HG03439 (cell line): ENCODE measurements at regions not wholly inside any gene's neighbourhood (a gene's known extent, or its start where the extent isn't known, plus 50 kb on each side); places are given as distances from the start of the nearest gene placed in this dataset.
"Not testable (repeated sequence)": the region's sequence is repeated elsewhere in the genome, so short reads cannot be mapped to it uniquely, and the experiment has no call there.

Experiments used
- ATAC-seq: cut with Tn5 transposase; IDR thresholded peaks from one replicate; pipeline ENCODE4 v1.9.1; 2021; ENCODE audit warnings: mild to moderate bottlenecking, moderate library complexity; ENCODE audit not compliant: unreplicated experiment

GRCh38 chr6:21333715-21334114, 259.8 kb upstream of the SOX4 start:
- ATAC-seq = no peak

GRCh38 chr6:21334651-21335050, 258.9 kb upstream of the SOX4 start:
- ATAC-seq = no peak

DNA sequence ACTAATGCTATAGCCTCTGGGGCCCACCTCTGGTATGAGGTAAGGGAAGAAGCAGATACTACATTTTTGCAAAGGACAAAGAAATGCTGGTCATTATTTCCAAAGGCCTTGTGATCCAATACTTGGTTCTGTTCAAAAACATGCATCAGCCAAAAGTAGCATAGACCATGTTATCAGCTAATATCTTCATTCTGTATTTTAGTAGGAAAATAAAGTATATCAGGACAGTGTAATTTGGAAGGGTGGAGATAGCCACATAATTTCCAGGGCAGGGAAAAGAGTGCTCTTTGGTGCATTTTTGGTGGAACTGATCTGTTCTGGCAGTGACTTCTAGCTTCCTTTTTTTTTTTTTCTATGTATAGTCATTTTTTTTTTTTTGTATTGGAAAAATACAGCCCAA, 258.0 kb upstream of the SOX4 start:
- no peak for ATAC-seq

- ATAC-seq = no peak
Measured at GRCh38 chr6:21337263-21337662, 256.3 kb upstream of the SOX4 start.

- no peak for ATAC-seq
Measured at GRCh38 chr6:21340573-21340972, 253.0 kb upstream of the SOX4 start.

- no peak for ATAC-seq
Measured at GRCh38 chr6:21341910-21342309, 251.6 kb upstream of the SOX4 start.

- no peak for ATAC-seq
Measured at GRCh38 chr6:21342501-21342900, 251.1 kb upstream of the SOX4 start.

DNA sequence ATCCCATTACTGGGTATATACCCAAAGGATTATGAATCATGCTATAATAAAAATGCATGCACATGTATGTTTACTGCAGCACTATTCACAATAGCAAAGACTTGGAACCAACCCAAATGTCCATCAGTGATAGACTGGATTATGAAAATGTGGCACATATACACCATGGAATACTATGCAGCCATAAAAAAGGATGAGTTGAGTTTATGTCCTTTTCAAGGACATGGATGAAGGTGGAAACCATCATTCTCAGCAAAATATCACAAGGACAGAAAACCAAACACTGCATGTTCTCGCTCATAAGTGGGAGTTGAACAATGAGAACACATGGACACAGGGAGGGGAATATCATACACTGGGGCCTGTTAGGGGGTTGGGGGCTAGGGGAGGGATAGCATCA, 247.8 kb upstream of the SOX4 start:
- not testable (repeated sequence) for ATAC-seq

DNA sequence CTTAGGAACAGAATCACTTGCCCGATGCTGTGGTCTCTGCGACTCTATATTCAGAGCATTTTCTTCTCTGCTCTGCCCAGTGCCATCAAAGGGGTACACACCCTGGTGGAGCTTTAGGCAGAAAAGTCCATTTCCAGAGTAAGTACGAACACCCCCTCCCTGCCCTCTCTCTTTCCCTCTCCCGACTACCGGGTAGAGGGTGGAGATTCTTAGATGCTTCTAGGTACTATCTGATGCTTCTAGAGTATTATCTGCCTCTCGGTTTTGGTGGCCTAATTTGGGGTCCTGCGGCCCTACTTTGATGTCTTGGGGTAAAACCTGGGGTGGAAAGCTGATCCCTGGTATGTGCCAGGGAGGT, 245.4 kb upstream of the SOX4 start:
- ATAC-seq = no peak

DNA sequence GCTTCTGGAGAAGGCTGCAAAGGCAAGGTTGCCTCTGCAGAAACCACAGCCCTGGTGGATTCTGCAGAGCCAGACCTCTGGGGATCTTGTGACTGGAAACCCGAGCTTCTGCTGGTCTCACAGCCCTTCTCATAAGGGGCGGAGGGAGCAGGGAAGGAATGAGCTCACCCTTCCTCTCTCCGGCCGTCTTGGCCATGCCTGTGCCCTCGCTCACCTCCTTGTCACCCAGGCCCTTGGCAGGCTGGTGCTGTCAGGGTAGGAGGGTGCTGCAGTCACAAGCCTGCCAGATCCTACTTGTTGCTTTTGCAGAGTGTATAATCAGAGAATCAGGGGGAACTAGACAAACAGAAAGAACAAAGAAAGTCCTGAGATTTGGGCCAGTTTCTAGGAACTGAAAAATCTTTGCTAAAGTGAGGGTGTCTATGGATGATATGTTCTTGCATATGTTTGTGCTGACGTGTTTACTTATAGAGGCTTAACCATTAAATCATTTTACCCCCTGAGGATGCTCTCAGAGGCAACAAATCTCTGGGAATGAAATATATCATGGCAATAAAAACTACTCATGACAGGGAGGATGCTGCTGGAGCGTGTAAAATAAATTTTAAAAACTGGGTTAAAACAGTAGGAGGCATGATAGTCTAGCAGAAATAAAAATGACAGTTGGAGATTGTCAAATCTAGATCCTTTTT, 244.9 kb upstream of the SOX4 start:
- ATAC-seq = no peak

DNA sequence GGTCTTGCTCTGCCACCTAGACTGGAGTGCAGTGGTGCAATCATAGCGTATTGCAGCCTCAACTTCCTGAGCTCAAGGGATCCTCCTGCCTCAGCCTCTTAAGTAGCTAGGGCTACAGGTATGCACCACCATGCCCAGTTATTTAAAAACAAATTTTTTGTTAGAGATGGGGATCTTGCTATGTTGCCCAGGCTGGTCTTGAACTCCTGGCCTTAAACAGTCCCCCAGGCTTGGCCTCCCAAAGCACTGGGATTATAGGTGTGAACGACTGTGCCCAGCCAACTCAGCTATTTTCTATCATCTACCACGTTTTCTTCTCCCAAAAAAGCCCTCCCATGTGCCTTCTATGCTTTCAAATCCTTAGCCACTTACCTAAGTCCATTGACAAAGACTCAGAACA, 243.7 kb upstream of the SOX4 start:
- no peak for ATAC-seq

DNA sequence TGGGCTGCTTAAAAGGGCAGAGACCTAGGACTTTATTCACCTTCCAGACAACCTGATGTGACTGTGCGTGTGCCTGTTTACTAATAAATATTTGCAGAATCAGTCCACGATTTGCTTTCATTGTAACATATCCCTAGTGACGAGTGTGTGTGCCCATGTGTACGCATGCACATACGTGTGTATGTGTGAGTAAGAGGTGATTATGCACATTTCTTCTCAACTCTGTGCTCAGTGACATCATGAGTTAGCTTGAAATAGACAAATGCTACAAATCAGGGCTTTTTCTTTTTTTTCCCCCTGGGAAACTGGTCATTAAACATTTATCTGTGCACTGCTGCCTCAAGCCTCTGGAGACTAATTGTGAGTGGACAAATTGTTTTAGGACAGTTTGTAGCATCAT, 242.6 kb upstream of the SOX4 start:
- ATAC-seq = no peak

DNA sequence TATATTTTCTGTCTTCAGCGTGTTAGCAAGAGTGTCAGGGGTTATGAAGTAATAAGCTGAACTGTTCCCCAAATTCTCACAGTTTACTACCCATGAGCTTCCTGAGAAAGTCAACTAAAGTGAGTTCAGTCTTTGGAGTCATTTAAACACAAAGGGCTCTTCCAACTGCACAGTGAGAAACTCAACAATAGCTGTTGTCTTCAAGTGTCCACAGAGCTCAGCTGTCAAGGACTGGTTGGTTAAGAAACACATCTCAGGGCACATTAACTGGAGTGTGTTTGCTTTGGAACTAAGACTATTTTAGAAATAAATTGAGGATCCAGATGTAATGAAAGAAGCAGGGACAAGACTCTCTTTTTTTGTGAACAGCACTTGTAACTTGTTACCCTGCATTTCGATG, 241.4 kb upstream of the SOX4 start:
- ATAC-seq = no peak

DNA sequence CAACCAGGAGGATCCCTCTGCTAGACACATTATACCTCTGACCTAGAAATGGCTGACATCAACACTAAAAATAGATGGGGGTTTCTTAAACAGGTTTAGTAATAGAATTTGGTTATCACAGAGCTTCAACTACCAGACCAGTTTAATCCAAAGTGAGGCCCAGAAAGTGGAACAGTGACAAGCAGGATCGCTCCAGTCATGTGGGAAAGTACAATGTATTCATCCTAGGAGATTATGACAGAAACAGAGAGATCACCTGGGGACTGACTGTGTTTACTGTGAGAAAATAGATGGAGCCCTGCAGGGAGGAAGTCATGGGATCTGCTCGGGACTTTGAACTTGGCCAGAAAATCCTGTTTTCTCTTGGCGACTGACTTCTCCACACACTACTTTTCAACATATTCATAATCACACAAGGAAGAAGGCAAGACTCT, 238.7 kb upstream of the SOX4 start:
- no peak for ATAC-seq

GRCh38 chr6:21355638-21356037, 237.9 kb upstream of the SOX4 start:
- no peak for ATAC-seq

GRCh38 chr6:21357262-21357661, 236.3 kb upstream of the SOX4 start:
- no peak for ATAC-seq

GRCh38 chr6:21359926-21360325, 233.6 kb upstream of the SOX4 start:
- ATAC-seq = no peak

DNA sequence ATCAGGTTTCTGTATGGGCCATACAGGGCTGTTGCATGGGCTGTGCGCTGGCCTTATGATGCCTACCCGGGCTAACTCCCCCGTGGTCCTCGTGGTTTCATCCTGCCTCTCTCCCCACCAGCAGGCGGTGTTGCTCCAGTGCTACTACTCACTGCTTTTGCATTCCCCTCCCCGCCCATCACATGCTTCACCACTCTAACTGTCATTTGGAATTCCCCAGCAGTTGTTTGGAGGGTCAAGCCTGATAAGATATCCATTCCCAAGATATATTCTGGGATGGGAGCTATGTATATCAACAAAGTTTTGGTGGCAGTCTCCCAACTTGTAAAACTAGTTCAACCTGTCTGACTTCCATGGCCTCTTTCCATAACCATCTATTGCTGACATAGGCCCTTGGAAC, 233.2 kb upstream of the SOX4 start:
- ATAC-seq = no peak

DNA sequence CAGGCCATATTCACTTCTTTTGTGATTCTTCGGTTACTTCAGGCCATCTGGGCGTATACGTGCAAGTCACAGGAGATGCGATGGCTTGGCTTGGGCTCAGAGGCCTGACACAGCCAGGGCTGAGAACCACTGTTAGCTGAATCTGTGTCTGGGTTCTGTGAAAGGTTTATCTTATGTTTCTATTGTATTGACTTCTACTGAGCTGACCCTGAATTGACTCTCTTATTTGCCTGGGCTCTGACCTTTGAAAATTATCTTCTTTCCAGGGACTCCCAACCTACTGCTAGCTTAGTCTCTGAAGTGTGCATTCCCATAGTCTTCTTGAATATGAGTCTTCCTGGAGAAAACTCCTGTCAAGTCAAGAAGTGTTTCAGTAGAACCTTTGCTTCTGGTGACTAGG, 226.4 kb upstream of the SOX4 start:
- no peak for ATAC-seq

- ATAC-seq = no peak
Measured at GRCh38 chr6:21367649-21368154, 225.8 kb upstream of the SOX4 start.

- no peak for ATAC-seq
Measured at GRCh38 chr6:21371061-21371460, 222.5 kb upstream of the SOX4 start.

- no peak for ATAC-seq
Measured at GRCh38 chr6:21371676-21372171, 221.8 kb upstream of the SOX4 start.
